Hepatic stellate cell (primary cell): ENCODE measurements at regions not wholly inside any gene's neighbourhood (a gene's known extent, or its start where the extent isn't known, plus 50 kb on each side); places are given as distances from the start of the nearest gene placed in this dataset.

ENCODE experiments used
- DNase-seq: peaks from one replicate; pipeline ENCODE4 v3.0.0; 2011; ENCODE audit warnings: low spot score

DNA sequence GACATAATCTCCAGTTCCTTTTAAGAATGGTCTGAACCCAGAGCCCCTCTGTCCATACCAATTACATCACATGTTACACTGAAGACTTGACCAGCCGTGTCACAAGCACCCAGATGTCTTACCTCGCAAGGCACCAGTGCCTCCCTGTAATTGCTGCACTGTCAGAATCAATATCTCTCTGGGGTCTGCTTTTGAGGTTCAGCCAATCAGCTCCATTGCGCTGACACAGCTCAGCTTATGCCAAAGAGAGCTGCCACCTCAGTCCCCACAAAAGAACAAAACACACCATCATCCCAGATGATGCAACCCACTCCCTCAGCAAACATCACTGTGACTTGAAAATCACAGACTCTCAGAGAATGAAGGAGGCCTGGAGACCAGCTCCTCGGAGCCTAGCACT, 82.5 kb upstream of the SORBS2 start:
- DNase-seq, result no peak

DNA sequence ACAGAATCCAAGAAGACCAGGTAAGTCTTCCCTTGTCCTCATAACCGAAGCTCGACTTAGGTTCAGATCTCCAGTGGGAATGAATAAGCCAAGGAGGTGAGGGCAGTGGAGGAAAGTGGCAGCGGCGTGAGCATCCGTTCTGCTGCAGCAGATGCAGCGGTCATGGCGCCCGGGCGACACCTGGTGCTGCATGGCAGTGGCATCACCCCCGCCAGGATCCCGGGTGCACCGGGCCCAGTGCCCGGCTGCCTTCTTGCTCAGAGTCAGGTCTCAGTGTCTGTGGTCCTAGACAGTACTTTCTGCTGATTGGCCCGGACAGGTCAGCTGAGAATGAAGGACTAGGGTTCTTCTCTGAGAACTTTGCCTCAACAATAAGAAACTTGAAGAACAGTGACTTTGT, 83.4 kb upstream of the SORBS2 start:
- DNase-seq, result no peak

DNA sequence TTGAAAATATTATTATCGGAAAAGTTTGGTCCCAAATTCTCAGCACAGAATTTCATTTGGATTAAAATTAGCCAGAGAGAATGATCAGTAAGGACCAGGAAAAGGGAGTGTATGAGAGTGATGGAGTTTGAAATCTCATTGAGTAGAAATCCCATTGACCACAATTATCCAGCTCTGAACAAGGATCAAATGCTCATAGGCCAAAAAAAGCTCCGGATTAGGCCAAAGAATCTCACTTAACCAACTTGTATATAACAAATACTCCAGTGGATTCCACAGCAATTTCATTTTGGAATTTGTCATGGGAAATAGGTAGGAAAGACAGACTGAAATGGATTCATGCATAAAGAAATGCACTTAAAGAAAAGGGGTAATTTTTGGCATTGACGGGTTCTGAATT, 83.9 kb upstream of the SORBS2 start:
- no peak for DNase-seq

DNA sequence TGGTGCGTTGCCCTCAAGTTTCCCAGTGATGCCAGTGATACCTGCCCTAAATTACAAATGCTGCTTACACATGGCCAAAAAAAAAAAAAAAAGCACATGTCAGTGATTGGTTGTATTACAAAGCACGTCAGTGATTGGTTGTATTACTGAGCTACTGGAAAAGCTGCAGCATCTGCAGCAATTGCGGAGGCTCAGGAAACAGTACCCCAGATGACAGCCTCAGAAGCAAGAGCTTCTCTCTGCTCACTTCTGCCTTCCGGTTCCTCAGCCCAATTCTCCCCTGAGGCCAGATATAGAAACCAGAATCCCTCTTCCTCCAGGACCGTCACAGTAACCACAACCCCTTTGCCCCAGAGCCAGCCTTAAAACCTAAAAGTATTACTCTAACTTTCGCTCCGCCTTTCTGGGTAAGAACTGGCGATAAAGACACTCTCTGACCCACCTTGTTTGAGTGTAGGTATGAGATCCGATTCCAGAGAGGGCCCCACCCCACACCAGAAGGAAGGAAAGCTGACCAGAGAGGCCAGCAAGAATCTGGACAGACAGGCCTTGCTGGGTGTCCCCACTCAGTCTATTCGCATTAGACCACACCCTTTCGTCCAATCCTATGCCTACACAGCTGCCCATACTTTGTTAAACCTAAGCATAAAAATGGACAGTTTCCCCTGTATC, 85.0 kb upstream of the SORBS2 start:
- no peak for DNase-seq

DNA sequence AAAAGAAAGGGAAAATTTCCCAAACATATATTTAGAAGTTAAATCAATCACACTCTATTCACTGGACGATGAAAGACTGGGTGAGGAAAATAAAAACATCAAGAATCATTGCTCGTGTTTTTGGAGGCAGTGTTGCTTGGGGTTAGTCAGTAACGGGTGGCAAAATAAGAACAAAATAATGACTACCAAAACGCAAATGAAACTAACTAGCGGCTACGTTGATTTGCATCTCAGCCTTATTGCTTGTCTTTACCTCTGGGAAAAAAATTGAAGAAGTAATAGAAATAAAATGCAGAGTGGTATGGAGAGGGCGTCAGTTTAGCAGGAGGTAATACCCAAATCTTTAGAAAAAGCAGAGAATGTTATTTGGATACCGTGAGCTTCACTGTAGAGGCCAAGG, 86.4 kb upstream of the SORBS2 start:
- DNase-seq, result no peak

DNA sequence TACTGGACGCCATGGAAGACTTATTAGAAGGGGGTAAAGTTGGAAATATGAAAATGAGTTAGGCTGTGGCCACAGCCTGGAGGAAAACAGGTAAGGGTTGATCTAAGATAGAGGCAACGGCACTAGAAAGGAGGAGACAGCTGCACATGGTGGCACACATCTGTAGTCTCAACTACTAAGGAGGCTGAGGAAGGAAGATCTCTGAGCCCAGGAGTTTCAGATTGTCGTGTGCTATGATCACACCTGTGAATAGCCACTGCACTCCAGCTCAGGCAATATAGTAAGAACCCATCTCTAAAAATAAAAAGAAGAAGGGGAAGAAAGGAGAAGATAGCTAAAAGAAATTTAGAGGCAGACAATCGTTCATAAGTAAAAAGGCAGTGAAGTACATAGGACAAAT, 87.8 kb upstream of the SORBS2 start:
- no peak for DNase-seq

DNA sequence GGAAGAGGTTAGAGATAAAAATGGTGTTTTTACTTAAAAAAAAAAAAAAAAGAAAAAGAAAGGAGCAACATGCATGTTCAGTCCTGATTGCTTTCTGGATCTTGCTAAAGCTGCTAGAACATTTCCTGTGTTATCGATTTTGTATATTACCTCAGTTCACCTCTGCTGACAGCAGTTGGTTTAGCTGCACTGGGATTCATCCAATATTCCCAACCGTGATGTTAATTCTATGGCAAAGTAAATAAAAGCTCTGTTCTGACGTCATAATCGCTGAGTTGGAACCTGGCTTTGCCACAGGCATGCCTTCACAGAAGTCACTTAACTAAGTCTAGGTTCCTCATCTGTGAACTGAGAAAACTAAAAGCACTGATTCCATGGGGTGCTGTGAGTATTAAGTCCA, 90.7 kb upstream of the SORBS2 start:
- DNase-seq, result no peak

DNA sequence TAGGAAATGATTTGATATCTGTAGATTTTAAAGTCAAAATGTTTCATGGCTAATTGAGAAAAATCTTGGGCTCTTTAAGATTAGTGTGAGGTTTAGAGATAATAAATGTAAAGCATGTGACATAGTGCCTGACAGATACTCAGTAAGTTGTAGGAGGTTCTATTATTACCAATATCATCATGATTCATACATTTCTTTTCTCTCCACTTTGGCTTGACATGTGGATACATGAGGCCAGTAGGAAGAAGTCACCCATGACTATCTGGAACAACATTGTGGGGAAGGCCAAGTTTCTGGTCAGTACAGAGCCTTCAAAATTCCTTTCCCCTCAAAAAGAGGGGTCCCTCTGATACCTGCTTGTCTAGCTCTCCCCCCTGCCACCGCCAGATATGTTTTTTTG, 91.2 kb upstream of the SORBS2 start:
- DNase-seq, result no peak

DNA sequence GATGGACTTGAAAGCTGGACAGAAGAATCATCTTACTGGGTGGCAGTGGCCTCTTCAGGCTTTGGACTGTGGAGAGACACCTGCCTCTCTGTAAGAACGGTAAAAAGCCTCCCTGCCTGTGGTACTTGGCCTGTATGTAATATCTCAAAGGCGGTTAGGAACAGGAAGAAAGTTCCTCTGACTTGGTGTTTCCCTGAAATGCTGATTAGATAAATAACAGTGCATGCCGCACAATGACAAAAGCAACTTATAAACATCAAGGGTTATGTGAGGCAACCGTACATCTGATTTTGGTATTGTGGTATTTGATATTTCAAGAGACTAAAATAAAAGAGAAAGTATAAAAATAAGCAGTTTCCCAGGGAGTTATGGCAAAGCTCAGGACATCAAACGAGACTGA, 92.4 kb upstream of the SORBS2 start:
- no peak for DNase-seq

DNA sequence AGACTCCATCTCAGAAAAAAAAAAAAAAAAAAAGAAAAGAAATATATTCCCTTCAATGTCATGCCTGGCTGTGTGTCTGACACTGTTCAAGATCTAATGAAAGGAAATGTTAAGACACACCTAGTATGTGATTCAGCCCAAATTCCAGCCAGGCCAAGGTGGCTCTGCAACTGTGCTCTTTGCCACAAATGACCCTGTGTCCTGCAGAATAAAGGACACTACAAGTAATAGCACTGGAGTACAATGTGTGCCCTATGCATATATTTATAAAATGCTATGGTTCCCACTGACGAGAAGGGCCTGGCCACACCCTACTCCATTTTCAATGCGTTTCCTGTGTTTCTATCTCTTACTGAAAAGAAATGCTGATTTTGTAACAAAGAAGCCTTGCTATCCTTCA, 98.0 kb upstream of the SORBS2 start:
- no peak for DNase-seq

DNA sequence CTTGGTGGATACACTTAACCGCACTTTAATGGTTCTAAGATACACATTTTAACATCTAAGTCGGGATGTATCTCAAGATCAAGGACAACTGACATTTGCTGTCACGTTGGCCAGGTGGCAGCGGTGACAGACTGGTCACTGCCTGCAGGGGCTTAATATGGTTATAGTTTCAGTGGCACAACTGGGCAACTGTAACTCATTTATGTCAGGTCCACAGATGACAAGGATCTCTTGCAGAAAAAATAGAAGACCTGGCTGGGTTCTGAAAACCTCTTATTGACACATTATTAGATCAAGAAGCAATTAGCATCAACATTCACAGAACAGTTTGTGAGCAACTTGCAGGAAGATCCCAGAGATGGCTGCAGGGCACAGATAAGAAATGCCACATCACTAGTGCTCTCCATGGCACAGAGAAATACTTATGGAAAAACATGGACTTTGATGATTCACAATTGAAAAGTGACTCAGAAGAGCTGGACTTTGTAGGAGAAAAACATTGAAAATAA, 99.6 kb upstream of the SORBS2 start:
- DNase-seq, result no peak

DNA sequence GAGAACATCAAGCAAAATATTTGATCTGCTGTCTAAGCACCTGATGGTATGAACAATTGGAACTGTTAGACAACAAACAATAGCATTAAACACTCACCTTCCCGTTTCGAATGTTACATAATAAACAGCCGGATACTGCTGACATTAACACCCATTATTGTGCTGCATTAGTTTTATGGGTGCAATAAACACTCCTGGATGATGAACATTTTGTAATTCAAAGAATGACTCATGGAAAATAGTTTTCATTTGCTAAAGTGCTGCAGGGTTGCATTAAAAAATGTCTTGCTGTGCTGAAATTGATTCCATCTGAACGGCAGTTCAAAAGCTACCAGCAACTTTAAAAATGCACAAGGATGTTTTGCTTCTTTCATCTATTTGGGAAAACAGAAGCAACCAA, 100.8 kb upstream of the SORBS2 start:
- DNase-seq, result no peak

DNA sequence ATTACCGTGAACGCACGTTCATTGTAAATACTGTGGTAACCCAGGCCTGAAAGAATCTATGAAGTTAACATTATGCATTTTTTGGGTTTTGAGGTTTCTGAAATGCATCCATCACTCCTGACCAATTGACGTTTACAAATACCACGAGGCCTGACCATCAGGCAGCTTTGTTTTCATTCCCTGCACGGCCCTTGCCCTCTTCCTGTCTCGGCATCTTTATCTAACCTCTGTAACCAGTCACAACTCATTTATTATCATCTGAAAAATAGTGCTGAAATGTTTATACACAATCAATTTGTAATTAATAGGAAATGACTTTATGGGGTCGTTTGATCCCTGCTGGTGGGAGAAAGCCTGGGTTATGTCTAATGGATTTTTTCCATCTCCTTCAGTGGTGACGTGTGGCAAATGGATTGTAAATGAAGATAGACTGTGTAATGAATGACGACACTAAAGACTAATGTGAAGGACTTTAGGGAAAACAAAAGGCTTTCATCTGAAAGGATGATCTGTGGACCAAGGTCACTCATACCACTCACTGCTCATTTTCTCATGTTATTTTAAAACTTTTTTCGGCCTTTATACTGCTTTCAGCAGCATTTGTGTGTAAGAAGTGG, 102.7 kb upstream of the SORBS2 start:
- DNase-seq, result peak; percentile 23

DNA sequence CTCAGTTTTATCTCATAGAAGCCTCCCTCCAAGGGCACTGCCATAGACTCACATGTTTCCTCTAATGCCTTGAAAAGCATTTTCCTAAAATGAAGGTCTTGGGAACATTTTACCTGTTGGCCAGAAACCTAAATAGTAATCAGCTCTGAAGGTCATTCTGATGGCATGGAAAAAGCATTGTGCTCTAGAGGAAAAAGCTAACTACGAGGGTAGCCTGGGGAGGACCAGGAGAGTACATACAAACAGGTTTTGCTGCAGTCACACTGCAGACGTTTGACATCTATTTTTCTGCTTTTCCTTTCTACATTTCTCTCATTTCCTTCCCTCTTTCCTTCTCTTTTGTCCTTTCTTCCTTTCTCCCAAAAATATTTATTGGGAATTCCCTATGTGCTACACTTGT, 103.3 kb upstream of the SORBS2 start:
- no peak for DNase-seq

DNA sequence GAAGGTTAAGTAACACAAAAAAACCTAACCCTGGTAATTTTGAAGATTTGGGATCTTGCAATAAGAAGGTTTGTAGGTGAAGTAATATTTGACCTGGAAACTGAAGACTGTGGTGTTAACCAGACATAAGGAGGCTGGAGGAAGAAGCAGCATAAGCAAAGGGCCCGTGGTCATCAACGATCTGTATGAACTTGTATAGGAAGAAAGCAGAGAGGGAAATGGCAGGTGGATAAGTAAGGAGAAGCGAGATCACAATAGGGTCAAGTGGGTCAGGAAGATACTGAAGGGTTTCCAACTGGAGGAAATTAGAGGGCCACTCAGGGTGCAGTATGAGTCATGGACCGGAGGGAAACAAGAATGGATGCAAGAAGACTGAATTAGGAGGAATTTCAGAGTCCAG, 103.8 kb upstream of the SORBS2 start:
- DNase-seq, result no peak

DNA sequence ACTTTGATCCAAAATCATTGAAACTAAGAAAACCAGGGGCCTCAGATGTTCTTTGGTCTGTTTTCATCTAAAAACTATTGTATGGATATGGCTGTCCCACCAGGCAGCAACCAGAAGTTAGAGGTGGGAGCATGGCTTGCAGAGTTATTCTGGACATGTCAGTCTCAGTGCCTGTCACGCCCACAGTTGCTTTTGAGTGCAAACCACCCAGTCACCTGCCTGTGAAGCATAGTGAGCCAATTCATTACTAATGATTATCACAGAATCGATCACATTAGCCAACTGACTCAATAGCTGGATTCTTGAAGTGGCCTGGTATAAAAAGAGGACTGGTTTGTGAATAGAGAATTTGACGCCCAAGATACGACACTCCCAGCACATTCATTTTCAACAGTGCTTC, 104.2 kb upstream of the SORBS2 start:
- no peak for DNase-seq

DNA sequence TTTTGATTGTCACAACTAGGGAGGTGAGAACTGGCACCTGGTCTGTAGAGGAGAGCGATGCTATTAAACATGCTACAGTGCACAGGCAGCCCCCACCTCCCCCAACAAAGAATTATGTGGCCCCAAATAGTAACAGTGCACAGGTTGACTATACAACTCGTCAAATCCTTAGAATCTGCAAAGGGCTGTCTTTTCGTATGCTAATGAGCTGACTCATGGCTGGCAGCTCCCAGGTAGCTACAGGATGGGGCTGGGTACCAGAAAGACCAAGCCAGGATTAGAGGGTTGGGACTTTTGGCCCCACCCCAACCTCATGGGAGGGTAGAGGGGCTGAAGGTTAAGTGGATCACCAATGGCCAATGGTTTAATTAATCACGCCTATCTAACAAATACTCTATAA, 104.7 kb upstream of the SORBS2 start:
- no peak for DNase-seq

DNA sequence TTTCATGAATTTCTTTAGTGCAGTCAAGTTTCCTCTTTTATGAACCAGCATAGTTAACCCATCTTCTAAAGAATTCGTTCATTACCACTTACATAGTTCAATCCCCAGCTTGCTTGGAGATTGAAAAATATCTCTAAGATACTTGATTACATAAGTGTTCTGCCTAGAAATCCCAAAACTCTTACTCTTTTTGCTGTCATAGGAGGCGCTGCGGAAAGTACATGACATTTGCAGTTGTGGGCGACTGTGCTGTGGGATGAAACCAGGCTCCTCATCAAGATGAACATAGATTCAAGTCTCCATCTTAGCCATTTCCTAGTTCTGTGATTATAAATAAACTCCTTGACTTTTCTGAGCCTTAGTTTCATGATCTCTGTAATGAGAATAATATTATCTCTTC, 107.1 kb upstream of the SORBS2 start:
- no peak for DNase-seq

DNA sequence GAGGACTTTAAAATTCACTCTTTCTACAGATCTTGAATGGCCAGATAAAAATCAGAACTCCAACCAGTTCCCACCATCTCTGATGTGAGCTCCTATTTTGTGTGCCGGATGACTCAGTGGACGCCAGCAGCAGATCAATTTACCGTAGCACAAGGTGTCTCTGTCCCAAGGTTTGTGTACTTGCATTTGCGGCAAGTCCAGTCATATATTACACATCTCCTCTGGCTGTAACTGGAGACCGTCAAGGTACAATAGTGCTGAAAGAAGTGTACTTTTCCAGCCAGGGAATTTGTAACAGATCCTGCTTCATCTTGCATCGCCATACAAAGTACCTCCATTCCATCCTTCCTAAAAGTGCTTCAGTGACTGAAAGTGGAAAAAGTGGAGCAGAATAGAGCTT, 108.2 kb upstream of the SORBS2 start:
- DNase-seq, result no peak

DNA sequence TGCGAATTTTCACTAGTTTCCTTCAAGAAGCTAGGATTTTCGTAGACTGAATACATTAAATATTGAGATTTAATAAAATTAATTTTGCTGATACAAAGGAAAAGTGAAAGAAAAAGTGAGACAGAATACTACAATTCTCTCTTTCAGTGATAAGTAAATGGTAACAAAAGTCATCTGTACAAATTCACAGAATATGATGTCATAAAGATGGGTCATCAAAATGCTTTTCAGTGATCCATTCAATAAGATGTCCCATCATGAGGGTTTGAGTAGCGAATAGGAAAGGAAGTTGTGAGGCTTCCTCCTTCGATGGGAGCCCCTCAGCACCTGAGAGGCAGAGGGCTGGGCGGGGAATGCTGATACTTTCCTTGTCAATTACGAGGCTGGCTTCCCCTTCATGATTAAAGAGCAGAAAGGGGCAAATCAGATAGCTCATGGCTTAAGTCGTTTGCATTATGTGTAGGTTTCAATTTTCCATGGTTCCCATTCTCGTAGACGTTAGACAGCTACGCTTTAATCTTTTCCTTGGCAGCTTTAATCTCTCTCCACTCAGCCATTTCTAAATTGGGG, 108.8 kb upstream of the SORBS2 start:
- DNase-seq, result no peak

DNA sequence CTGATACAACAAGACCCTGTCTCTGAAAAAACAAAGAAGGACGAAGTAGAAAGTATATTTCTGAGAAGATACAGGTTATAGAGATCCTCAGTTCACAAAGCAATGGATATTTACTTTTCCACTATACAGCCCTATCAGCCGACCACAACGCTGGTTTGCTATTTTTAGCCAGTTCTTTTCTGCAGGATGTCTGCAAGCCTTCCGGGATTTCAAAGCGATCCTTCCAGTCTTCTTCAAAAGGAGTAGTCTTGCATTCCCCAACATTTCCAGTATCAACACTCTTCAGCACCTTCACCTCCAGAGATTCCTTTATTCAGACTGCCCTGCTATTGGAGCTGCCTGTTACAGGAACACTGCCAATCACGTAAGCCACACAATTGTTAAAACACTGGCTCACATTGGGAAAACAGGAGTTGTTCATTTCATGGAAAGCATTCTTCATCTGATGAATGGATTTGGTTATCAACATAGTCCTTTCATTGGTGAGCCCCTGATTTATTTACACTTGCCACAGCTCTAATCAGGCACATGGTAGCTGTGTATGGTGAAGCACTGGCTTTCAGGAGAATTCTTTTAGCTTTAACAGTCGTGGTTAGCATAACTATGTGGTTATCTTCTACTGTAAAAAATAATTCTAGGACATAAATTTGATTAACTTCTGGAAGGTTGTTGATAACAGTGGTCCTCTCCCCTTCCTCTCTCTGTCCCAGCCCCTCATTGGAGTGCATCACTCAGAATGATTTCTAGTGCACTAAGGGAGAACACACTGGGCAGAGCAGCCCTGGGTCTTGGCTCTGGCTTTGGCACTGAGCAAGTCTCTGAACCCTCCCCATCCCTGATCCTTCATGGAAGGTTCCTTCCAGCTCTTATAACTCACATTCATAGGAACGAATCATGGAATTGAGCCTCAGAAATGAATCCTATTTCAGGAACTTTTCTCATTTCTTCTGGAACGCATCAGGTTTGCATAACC, 109.9 kb upstream of the SORBS2 start:
- DNase-seq, result no peak

DNA sequence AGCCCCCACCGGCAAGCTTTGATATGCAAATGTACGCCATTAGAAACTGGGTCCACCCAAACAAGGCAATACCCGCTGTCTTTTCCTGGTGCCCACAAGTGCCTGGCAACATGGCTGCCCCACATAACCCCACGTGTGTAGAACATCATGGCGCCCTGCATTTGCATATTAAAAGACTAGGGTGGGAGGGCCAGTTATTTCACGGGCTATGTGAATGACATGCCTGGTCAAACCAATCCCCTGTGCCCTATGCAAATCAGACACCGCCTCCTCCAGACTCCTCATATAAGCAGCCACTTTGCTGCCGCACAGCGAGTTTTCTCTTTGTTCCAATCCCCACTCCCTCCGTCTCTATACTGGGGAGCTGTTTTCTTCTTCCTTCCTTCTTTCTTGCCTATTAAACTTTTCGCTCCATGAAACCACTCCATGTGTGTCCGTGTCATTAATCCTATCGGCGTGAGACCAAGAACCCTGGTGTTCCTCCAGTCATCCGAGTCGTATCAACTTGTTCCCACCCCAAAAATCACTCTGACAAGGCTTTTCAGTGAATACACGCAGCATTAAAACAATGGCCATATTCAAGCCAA, 112.6 kb upstream of the SORBS2 start:
- DNase-seq, result no peak
